ENCODE measurements at regions not wholly inside any gene's neighbourhood (a gene's known extent, or its start where the extent isn't known, plus 50 kb on each side); places are given as distances from the start of the nearest gene placed in this dataset.

DNA sequence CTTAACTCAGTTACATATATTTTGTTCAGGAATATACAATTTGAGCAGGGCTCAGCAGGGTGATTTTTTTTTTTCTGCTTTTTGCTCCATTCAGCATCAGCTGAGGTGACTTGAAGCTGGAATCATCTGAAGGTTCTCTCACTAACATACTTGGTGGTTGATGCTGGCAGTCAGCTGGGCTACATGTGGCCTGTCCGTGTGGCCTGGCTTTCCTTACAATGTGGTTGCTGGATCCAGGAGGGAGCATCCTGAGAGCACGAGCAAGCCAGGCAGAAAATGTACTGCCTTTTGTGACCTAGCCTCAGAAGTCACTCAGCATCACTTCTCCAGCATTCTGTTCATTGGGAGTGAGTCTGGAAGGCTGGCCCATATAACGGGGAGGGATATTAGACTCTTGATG lies 151.6 kb upstream of the E2F8 start:
- Histone ChIP-seq H3K4me1 (replicated peaks in 1 of 4; ENCODE audit: control insufficient read depth in 3 of 4, insufficient read depth in 4 of 4, low read length in 3 of 4) (peaks cover 1 to 8% (median 5%) of the 10 kb centered on the region in 4 experiments; a peak in 4 of 7 replicates), H2BK20ac (ENCODE audit: low read length) (no peak overlapping the region), H3K14ac (ENCODE audit: insufficient read length) (no peak overlapping the region), H3K4ac (replicated peaks; ENCODE audit: insufficient read length, low read depth, low read length) (no peak overlapping the region), H3K4me3 (ENCODE audit: extremely low read depth in 1 of 4, insufficient read depth in 2 of 4, low read depth in 3 of 4, low read length in 4 of 4) (no peak overlapping the region), H4K5ac (ENCODE audit: insufficient read length, low read depth, low read length) (no peak overlapping the region), H3K27me3 (replicated peaks in 1 of 4; ENCODE audit: control insufficient read depth in 3 of 4, extremely low read depth in 1 of 4, insufficient read depth in 3 of 4, low read length in 3 of 4) (no peaks in the 10 kb centered on the region; a peak in 1 of 7 replicates), H3K56ac (replicated peaks; ENCODE audit: insufficient read length, low read depth, low read length) (no peak overlapping the region), H2AK5ac (ENCODE audit: low read depth, low read length) (no peak overlapping the region), H3K23me2 (ENCODE audit: low read depth, low read length) (no peaks in the 10 kb centered on the region), H4K8ac (ENCODE audit: extremely low read depth, insufficient read depth, low read length) (no peak overlapping the region), H3K79me2 (ENCODE audit: control insufficient read depth in 1 of 2, insufficient read depth in 2 of 2, low read length in 2 of 2) (no peaks in the 10 kb centered on the region), H3K18ac (ENCODE audit: extremely low read depth, low read length) (no peak overlapping the region), H3K4me2 (ENCODE audit: insufficient read depth in 1 of 2, low read depth in 2 of 2, low read length in 2 of 2) (no peak overlapping the region), H3K79me1 (ENCODE audit: low read depth, low read length) (no peaks in the 10 kb centered on the region), H2BK15ac (ENCODE audit: low read length) (no peak overlapping the region), H3K9me3 (ENCODE audit: insufficient read depth in 2 of 2, low read depth in 1 of 2, low read length in 1 of 2) (no peaks in the 10 kb centered on the region), H2BK5ac (ENCODE audit: low read depth, low read length) (no peak overlapping the region), H2BK120ac (replicated peaks; ENCODE audit: low read depth, low read length) (no peak overlapping the region), H4K20me1 (replicated peaks in 1 of 2; ENCODE audit: control insufficient read depth in 1 of 2, insufficient read depth in 2 of 2, low read length in 2 of 2) (no peaks in the 10 kb centered on the region), H2AFZ (ENCODE audit: low read length) (no peak overlapping the region), H3K36me3 (ENCODE audit: control insufficient read depth in 2 of 4, insufficient read depth in 4 of 4, low read length in 3 of 4) (no peaks in the 10 kb centered on the region), H3K27ac (ENCODE audit: low read depth, low read length) (no peak overlapping the region), H3K9ac (replicated peaks in 1 of 4; ENCODE audit: extremely low read depth in 1 of 4, low read depth in 3 of 4, low read length in 3 of 4) (no peak overlapping the region), H3K23ac (ENCODE audit: insufficient read length) (no peak overlapping the region), H2BK12ac (ENCODE audit: low read depth, low read length) (no peak overlapping the region), H4K91ac (replicated peaks; ENCODE audit: insufficient read length, low read length) (no peak overlapping the region)
- WGBS, 2 experiments (ENCODE audit: extremely low coverage in 1 of 2, insufficient coverage in 1 of 2, insufficient read length in 1 of 2, insufficient replicate concordance in 2 of 2, low coverage in 1 of 2, low lambda C conversion rate in 2 of 2, missing lambda C conversion rate in 1 of 2) = 97% methylated on average over 3 of the region's 3 CpGs; no CpG with 5 or more reads in 1 of the 2 experiments
- ChIA-PET POLR2A (ENCODE audit: partially characterized antibody) (no interaction called here), CTCF (ENCODE audit: partially characterized antibody) (no interaction called here)
- no peak for TF ChIP-seq TAF7 (optimal IDR thresholded peaks at IDR 0.05; ENCODE audit: borderline replicate concordance, low read depth, low read length)
- TF ChIP-seq RXRA (IDR thresholded peaks at IDR 0.05; ENCODE audit: insufficient read depth, low read depth, low read length) = no peak
- DNase-seq (ENCODE audit: low read depth in 1 of 2, low spot score in 2 of 2) (no peak), FAIRE-seq (no peak)
